ENCODE measurements at regions not wholly inside any gene's neighbourhood (a gene's known extent, or its start where the extent isn't known, plus 50 kb on each side); places are given as distances from the start of the nearest gene placed in this dataset.

GRCh38 chr10:130412317-130412716 lies 276.1 kb downstream of the GLRX3 start:
- no peak overlapping the region for H3K27ac Mint-ChIP-seq
- no peaks in the 10 kb centered on the region for H3K36me3 Mint-ChIP-seq
- H3K27me3 Mint-ChIP-seq: peaks cover 8% of the 10 kb centered on the region
- no peak overlapping the region for H3K4me3 Mint-ChIP-seq
- no peaks in the 10 kb centered on the region for H3K4me1 Mint-ChIP-seq
- H3K9me3 Mint-ChIP-seq: no peaks in the 10 kb centered on the region

DNA sequence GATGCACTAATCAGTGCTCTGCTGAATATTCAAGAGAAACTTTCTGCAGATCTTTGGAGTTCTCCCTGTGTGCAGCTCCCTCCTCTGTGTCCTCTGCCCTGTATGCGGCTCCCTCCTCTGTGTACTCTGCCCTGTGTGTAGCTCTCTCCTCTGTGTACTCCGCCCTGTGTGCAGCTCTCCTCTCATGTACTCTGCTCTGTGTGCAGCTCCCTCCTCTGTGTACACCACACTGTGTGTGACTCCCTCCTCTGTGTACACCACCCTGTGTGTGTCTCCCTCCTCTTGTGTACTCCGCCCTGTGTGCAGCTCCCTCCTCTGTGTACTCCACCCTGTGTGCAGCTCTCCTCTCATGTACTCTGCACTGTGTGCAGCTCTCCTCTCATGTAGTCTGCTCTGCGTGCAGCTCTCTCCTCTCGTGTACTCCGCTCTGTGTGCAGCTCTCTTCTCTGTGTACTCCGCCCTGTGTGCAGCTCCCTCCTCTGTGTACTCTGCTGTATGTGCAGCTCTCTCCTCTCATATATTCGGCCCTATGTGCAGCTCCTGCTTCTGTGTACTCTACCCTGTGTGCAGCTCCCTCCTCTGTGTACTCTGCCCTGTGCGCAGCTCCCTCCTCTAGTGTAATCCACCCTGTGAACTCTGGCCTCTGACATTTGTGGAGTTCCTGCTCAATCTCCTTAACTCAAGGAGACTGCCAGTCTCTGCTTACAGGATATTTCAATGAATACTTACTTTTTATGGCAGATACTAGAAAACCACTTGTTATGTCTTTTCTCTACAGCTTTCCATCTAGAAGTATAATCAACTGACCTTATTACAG lies 280.4 kb downstream of the GLRX3 start:
- H3K9me3 Mint-ChIP-seq: no peaks in the 10 kb centered on the region
- no peaks in the 10 kb centered on the region for H3K4me1 Mint-ChIP-seq
- H3K36me3 Mint-ChIP-seq: no peaks in the 10 kb centered on the region
- H3K4me3 Mint-ChIP-seq: no peak overlapping the region
- H3K27me3 Mint-ChIP-seq: peaks cover 8% of the 10 kb centered on the region
- H3K27ac Mint-ChIP-seq: no peak overlapping the region

- Mint-ChIP-seq H3K4me3 (no peak overlapping the region), H3K4me1 (no peaks in the 10 kb centered on the region), H3K27me3 (peaks cover 8% of the 10 kb centered on the region), H3K27ac (no peak overlapping the region), H3K36me3 (no peaks in the 10 kb centered on the region), H3K9me3 (no peaks in the 10 kb centered on the region)
Observed at GRCh38 chr10:130418731-130419130, 282.5 kb downstream of the GLRX3 start.

DNA sequence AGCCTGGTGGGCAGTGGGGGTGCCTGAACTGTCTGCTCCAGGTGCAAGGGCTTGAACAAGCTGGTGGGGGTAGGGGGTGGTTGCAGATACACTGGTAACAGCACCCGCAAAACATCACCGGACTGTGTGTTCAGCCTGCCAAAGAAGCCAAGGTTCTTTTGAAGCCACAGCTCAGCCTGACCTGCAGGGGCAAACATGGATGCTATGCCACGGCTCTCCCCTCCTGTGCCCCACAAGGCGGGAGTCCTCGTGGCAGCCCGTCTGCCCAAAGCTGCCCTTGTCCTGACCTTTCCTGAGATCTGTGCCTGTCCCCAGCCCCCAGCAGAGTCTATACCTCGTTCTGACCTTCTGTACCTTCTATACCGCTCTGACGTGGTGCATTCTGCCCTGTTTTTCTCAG lies 285.7 kb downstream of the GLRX3 start:
- Mint-ChIP-seq H3K9me3 (no peaks in the 10 kb centered on the region), H3K27me3 (no peaks in the 10 kb centered on the region), H3K4me3 (no peak overlapping the region), H3K36me3 (no peaks in the 10 kb centered on the region), H3K4me1 (no peaks in the 10 kb centered on the region), H3K27ac (no peak overlapping the region)

DNA sequence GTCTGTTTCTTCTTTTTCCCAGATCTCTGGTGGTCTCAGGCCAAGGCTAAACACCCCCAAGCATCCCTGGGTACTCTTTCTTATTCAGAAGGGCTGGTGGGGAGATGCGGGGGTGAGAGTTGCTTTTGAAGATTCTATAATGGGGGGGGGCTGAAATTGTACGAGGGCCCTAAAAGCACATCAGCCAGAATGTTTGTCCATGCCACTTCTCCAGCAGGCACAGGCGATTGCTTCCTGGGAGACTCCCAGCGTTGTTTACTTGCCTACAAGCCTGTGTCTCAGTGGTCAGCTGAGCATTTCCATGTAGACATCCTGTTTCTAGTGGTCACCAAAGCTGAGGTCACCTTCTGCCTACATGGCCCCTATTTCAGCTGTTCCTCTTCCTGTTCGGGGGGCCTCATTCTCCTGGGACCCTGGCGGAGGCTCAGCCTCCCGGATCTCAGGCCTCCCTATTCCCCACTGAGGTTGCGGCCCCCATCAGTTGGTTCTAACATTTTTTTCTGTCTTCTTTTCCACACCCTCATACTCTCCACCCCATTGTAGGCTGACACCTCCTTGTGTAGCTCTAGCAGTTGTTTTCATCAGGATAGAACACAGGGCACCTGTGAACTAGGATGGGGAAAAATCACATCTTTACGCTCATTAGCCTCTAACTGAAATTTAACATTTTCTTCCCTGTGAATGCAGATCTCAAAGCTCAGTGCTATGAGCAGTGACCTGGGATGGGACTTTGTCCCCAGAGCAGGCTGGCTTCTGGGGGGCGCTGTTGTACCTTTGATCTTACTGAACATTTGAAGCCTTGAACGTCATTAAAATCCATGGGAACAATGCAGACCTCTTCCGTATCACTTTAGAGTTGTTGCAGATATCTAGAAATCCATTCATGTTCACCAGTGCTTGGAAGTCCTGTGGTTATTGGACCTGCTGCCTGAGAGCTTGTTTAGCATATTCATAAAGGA lies 286.5 kb downstream of the GLRX3 start:
- Mint-ChIP-seq H3K4me3 (no peak overlapping the region), H3K27me3 (no peaks in the 10 kb centered on the region), H3K36me3 (no peaks in the 10 kb centered on the region), H3K27ac (no peak overlapping the region), H3K9me3 (no peaks in the 10 kb centered on the region), H3K4me1 (no peaks in the 10 kb centered on the region)

- no peaks in the 10 kb centered on the region for H3K4me1 Mint-ChIP-seq
- no peaks in the 10 kb centered on the region for H3K9me3 Mint-ChIP-seq
- no peaks in the 10 kb centered on the region for H3K36me3 Mint-ChIP-seq
- H3K4me3 Mint-ChIP-seq: no peak overlapping the region
- H3K27me3 Mint-ChIP-seq: no peaks in the 10 kb centered on the region
- no peak overlapping the region for H3K27ac Mint-ChIP-seq
Observed at GRCh38 chr10:130423455-130424305, 287.5 kb downstream of the GLRX3 start.

GRCh38 chr10:130424418-130424817 lies 288.2 kb downstream of the GLRX3 start:
- Mint-ChIP-seq H3K4me3 (no peak overlapping the region), H3K36me3 (no peaks in the 10 kb centered on the region), H3K27me3 (no peaks in the 10 kb centered on the region)

GRCh38 chr10:130425169-130425568 lies 289.0 kb downstream of the GLRX3 start:
- H3K27me3 Mint-ChIP-seq: no peaks in the 10 kb centered on the region
- no peak overlapping the region for H3K27ac Mint-ChIP-seq
- H3K4me3 Mint-ChIP-seq: no peak overlapping the region
- no peaks in the 10 kb centered on the region for H3K36me3 Mint-ChIP-seq
- no peaks in the 10 kb centered on the region for H3K4me1 Mint-ChIP-seq
- H3K9me3 Mint-ChIP-seq: no peaks in the 10 kb centered on the region

More at GRCh38 chr10:130424418-130424817, 288.2 kb downstream of the GLRX3 start:
- no peak overlapping the region for H3K27ac Mint-ChIP-seq
- H3K4me1 Mint-ChIP-seq: no peaks in the 10 kb centered on the region
- no peaks in the 10 kb centered on the region for H3K9me3 Mint-ChIP-seq

- no peaks in the 10 kb centered on the region for H3K9me3 Mint-ChIP-seq
- H3K36me3 Mint-ChIP-seq: no peaks in the 10 kb centered on the region
- H3K4me3 Mint-ChIP-seq: no peak overlapping the region
- H3K27me3 Mint-ChIP-seq: no peaks in the 10 kb centered on the region
- H3K4me1 Mint-ChIP-seq: no peaks in the 10 kb centered on the region
- H3K27ac Mint-ChIP-seq: no peak overlapping the region
Observed at GRCh38 chr10:130425881-130426435, 289.8 kb downstream of the GLRX3 start.

DNA sequence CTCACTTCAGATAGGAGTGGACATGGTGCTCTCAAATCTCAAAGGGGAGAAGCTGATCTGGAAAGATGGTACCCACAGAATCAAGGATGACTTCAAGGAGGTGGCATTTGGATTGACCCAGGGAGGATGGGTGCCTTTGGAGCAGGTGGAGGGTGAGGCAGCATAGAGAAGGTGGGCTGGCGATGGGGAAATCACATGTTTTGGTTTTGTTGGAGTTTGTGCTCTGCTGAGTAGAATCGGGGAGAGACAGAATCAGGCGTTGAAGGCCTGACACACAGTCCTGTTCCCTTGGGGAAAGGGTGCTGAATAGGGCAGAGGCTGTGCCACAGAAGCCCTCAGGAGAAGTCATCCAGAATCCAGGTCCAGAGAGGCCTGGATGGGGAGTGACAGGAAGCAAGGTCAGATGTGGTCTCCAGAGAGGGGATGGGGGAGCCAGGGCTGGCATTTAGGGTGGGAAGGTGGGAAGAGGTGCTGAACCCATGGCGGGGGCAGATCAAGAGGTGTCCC lies 291.1 kb downstream of the GLRX3 start:
- H3K9me3 Mint-ChIP-seq: no peaks in the 10 kb centered on the region
- no peak overlapping the region for H3K4me3 Mint-ChIP-seq
- H3K27me3 Mint-ChIP-seq: no peaks in the 10 kb centered on the region
- H3K36me3 Mint-ChIP-seq: no peaks in the 10 kb centered on the region
- H3K27ac Mint-ChIP-seq: no peak overlapping the region
- no peaks in the 10 kb centered on the region for H3K4me1 Mint-ChIP-seq

DNA sequence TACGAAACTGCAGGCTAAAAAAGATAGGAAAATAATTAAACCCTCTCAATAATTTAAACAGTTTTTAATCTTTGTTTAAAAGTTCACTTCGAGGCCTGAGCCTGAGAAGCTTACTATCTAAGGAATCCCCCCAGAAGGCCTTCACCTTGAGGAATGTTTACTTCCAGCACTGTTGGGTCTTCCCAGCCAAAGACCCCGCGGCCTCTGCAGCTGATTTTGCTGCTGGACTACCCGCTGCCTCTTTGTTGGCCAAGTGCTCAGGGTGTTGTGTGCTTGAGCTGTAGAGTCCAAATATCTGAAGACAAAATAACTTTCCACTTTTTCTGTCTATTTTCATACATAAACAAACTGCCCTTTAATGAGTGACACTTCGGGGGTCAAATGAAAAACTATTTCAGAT lies 292.7 kb downstream of the GLRX3 start:
- H3K27me3 Mint-ChIP-seq: no peaks in the 10 kb centered on the region
- no peaks in the 10 kb centered on the region for H3K9me3 Mint-ChIP-seq
- H3K36me3 Mint-ChIP-seq: no peaks in the 10 kb centered on the region
- H3K27ac Mint-ChIP-seq: no peak overlapping the region
- H3K4me3 Mint-ChIP-seq: no peak overlapping the region
- no peaks in the 10 kb centered on the region for H3K4me1 Mint-ChIP-seq

DNA sequence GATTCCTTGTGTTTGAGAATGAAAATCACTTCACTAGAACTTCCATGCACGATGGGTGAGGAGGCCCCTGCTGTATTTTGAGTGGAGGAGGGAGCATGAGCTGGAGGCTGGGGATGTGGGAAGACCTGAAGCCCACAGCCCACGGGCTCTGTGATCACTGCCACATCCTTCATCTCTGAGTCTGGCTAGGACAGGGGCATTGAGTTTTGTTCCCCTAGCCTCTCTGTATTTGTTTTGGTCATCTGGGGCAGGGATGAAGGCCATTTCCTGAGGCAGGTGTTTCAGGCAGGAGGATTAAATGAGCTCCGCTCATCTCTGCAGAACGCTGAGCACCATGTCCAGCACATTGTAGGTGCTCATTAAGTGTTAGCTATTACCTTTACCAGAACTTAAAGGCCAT lies 293.6 kb downstream of the GLRX3 start:
- H3K4me1 Mint-ChIP-seq: no peaks in the 10 kb centered on the region
- H3K36me3 Mint-ChIP-seq: no peaks in the 10 kb centered on the region
- no peak overlapping the region for H3K4me3 Mint-ChIP-seq
- no peaks in the 10 kb centered on the region for H3K27me3 Mint-ChIP-seq
- H3K9me3 Mint-ChIP-seq: no peaks in the 10 kb centered on the region
- H3K27ac Mint-ChIP-seq: no peak overlapping the region

DNA sequence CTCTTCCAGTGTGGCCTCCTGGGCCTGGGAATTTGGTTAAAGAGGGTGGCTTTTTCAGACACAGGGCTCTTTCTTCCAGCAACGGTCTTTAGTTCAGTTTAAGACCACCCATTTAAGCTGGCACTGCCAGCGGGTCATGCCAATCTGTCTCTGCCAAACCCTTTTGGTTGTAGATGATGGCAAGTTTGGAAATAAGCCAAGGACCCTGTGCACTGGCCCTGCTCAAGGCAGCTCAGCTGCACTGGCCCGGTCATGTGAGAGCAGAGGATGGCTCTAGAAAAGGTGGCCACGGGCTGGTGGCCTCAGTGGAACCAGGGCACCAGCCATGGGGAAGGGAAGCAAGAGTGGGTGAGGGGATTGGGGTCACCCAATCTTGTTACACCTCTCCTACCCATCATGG lies 294.1 kb downstream of the GLRX3 start:
- Mint-ChIP-seq H3K9me3 (no peaks in the 10 kb centered on the region), H3K36me3 (no peaks in the 10 kb centered on the region), H3K27me3 (no peaks in the 10 kb centered on the region), H3K27ac (no peak overlapping the region), H3K4me3 (no peak overlapping the region), H3K4me1 (no peaks in the 10 kb centered on the region)

GRCh38 chr10:130430852-130431704 lies 294.9 kb downstream of the GLRX3 start:
- H3K4me1 Mint-ChIP-seq: no peaks in the 10 kb centered on the region

More at GRCh38 chr10:130430852-130431704, 294.9 kb downstream of the GLRX3 start:
- H3K27ac Mint-ChIP-seq: no peak overlapping the region
- H3K9me3 Mint-ChIP-seq: no peaks in the 10 kb centered on the region
- no peaks in the 10 kb centered on the region for H3K27me3 Mint-ChIP-seq
- no peak overlapping the region for H3K4me3 Mint-ChIP-seq
- H3K36me3 Mint-ChIP-seq: no peaks in the 10 kb centered on the region

Data from activated naive CD4-positive, alpha-beta T cell treated with anti-CD3 and anti-CD28 coated beads, Interleukin-2, amount 50 U/mL, for 24 hours (primary cell).